ENCODE measurements at regions not wholly inside any gene's neighbourhood (a gene's known extent, or its start where the extent isn't known, plus 50 kb on each side); places are given as distances from the start of the nearest gene placed in this dataset.

- no peak overlapping the region for H3K4me3 ChIP-seq
- TF ChIP-seq CTCF (IDR thresholded peaks at IDR 0.05) (no peak), EP300 (IDR thresholded peaks at IDR 0.05; ENCODE audit: low read depth) (no peak), POLR2A (IDR thresholded peaks at IDR 0.05) (no peak), POLR2AphosphoS5 (IDR thresholded peaks at IDR 0.05) (no peak)
- H3K27ac ChIP-seq, result no peak overlapping the region
- intact Hi-C loops (cut with DNase I; ENCODE audit: low total_unique reads) (no loop called here), in situ Hi-C loops (cut with MboI; ENCODE audit: low pct_ligation_motif_present in 1 of 4, low pct_unique_long_range_greater_than_20kb in 1 of 4, low sequenced_read_pairs in 3 of 4) (loop anchor here in 2 of 4 donors (25.0 kb wide), 1 partner anchor 660 kb away; no protein-coding TSS in a partner anchor)
- no peaks in the 10 kb centered on the region for H3K9me3 ChIP-seq
- no peaks in the 10 kb centered on the region for H3K36me3 ChIP-seq
- DNase-seq, result no peak
- 71 to 86% methylated on average over 2 of the region's 2 CpGs for WGBS, 2 donors (ENCODE audit: low coverage in 1 of 2)
- no peaks in the 10 kb centered on the region for H3K27me3 ChIP-seq
- H3K4me1 ChIP-seq, result no peaks in the 10 kb centered on the region
These were observed 262.9 kb downstream of the SNX13 start for GRCh38 chr7:17677408-17677807.

GRCh38 chr7:17678896-17679295 lies 261.4 kb downstream of the SNX13 start:
- Histone ChIP-seq H3K27ac (no peak overlapping the region), H3K4me1 (no peaks in the 10 kb centered on the region), H3K36me3 (no peaks in the 10 kb centered on the region), H3K9me3 (no peaks in the 10 kb centered on the region), H3K27me3 (no peaks in the 10 kb centered on the region), H3K4me3 (no peak overlapping the region)
- no peak for DNase-seq
- WGBS, 2 donors (ENCODE audit: low coverage in 1 of 2), result 93 to 100% methylated on average over 2 of the region's 2 CpGs
- TF ChIP-seq CTCF (IDR thresholded peaks at IDR 0.05), result no peak
- in situ Hi-C loops (cut with MboI; ENCODE audit: low pct_ligation_motif_present in 1 of 4, low pct_unique_long_range_greater_than_20kb in 1 of 4, low sequenced_read_pairs in 3 of 4) (loop anchor here in 2 of 4 donors (25.0 kb wide), 1 partner anchor 658 kb away; no protein-coding TSS in a partner anchor), intact Hi-C loops (cut with DNase I; ENCODE audit: low total_unique reads) (no loop called here)

- intact Hi-C loops (cut with DNase I; ENCODE audit: low total_unique reads), result no loop called here
- 39 to 72% methylated on average over 3 to 4 of the region's 4 CpGs for WGBS, 2 donors (ENCODE audit: low coverage in 1 of 2)
- no peak for DNase-seq
- TF ChIP-seq CTCF (IDR thresholded peaks at IDR 0.05), result no peak
- no peak for TF ChIP-seq POLR2A (IDR thresholded peaks at IDR 0.05)
- TF ChIP-seq EP300 (IDR thresholded peaks at IDR 0.05; ENCODE audit: low read depth), result no peak
- TF ChIP-seq POLR2AphosphoS5 (IDR thresholded peaks at IDR 0.05), result no peak
- H3K27me3 ChIP-seq, result no peaks in the 10 kb centered on the region
- no peaks in the 10 kb centered on the region for H3K9me3 ChIP-seq
- H3K36me3 ChIP-seq, result no peaks in the 10 kb centered on the region
- in situ Hi-C loops (cut with MboI; ENCODE audit: low pct_ligation_motif_present in 1 of 4, low pct_unique_long_range_greater_than_20kb in 1 of 4, low sequenced_read_pairs in 3 of 4), result loop anchor here in 2 of 4 donors (25.0 kb wide), 1 partner anchor 658 kb away; no protein-coding TSS in a partner anchor
- no peak overlapping the region for H3K4me3 ChIP-seq
- peak overlapping the region in 1 of 4 donors; percentile 13 for H3K27ac ChIP-seq
- no peaks in the 10 kb centered on the region for H3K4me1 ChIP-seq
These were observed 260.8 kb downstream of the SNX13 start for GRCh38 chr7:17679458-17679857.

GRCh38 chr7:17680026-17680425 lies 260.3 kb downstream of the SNX13 start:
- H3K4me3 ChIP-seq, result no peak overlapping the region
- no peaks in the 10 kb centered on the region for H3K36me3 ChIP-seq
- peak; percentile 29 for DNase-seq
- intact Hi-C loops (cut with DNase I; ENCODE audit: low total_unique reads), result no loop called here
- no peaks in the 10 kb centered on the region for H3K27me3 ChIP-seq
- no peaks in the 10 kb centered on the region for H3K9me3 ChIP-seq
- H3K4me1 ChIP-seq, result no peaks in the 10 kb centered on the region
- peak overlapping the region in 2 of 4 donors; percentile 13 to 61 for H3K27ac ChIP-seq
- in situ Hi-C loops (cut with MboI; ENCODE audit: low pct_ligation_motif_present in 1 of 4, low pct_unique_long_range_greater_than_20kb in 1 of 4, low sequenced_read_pairs in 3 of 4), result loop anchor here in 2 of 4 donors (25.0 kb wide), 1 partner anchor 657 kb away; no protein-coding TSS in a partner anchor
- WGBS, 2 donors (ENCODE audit: low coverage in 1 of 2), result 42% methylated on average over 6 of the region's 6 CpGs; no CpG with 5 or more reads in 1 of the 2 donors
- no peak for TF ChIP-seq CTCF (IDR thresholded peaks at IDR 0.05)
- no peak for TF ChIP-seq EP300 (IDR thresholded peaks at IDR 0.05; ENCODE audit: low read depth)
- TF ChIP-seq POLR2A (IDR thresholded peaks at IDR 0.05), result no peak
- peak in 1 of 3 donors; percentile 47 for TF ChIP-seq POLR2AphosphoS5 (IDR thresholded peaks at IDR 0.05)
